T-helper 17 cell (primary cell): ENCODE measurements at regions not wholly inside any gene's neighbourhood (a gene's known extent, or its start where the extent isn't known, plus 50 kb on each side); places are given as distances from the start of the nearest gene placed in this dataset.

Source experiments
- ATAC-seq: fragments of 150-1000 bp; cut with Tn5 transposase; 2 replicates; pipeline ENCODE4 v1.10.0; 2021; ENCODE audit warnings: mild to moderate bottlenecking, moderate library complexity
- DNase-seq, 3 donors: peaks; one replicate each; pipeline versions ENCODE4 v3.0.0 to v3.0.0-alpha.2; 2020 to 2021
- H3K9me3 ChIP-seq: one replicate; pipeline ENCODE4 v1.7.0; 2013; ENCODE audit warnings: low read length, mild to moderate bottlenecking; ENCODE audit not compliant: control insufficient read depth, poor library complexity, severe bottlenecking
- H3K27ac Mint-ChIP-seq: one replicate; pipeline ENCODE4 v1.8.0; 2022; ENCODE audit warnings: mild to moderate bottlenecking, moderate library complexity, mixed read lengths
- H3K27me3 Mint-ChIP-seq: one replicate; pipeline ENCODE4 v1.8.0; 2022; ENCODE audit warnings: mixed read lengths
- H3K36me3 Mint-ChIP-seq: one replicate; pipeline ENCODE4 v1.8.0; 2022; ENCODE audit warnings: low read depth, mixed read lengths
- H3K4me1 Mint-ChIP-seq: one replicate; pipeline ENCODE4 v1.8.0; 2022; ENCODE audit warnings: mild to moderate bottlenecking, mixed read lengths
- H3K4me3 Mint-ChIP-seq: one replicate; pipeline ENCODE4 v1.8.0; 2022; ENCODE audit warnings: mild to moderate bottlenecking, moderate library complexity, mixed read lengths

DNA sequence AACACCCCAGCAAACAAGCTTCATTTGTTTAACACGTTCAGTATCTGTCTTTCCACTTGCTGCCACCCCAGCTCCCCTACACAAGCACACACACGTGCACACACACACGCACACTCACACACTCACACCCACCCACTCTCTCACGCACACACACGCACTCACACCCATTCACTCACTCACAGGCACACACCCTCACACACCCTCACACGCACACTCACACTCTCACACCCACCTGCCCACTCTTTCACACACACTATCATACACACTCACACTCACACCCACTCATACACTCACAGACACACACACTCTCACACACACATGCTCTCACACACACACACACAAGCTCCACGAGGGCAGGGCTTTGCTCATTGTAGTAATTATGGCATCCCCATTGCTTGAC, 378.8 kb upstream of the SULF2 start:
- Mint-ChIP-seq H3K36me3 (no peaks in the 10 kb centered on the region), H3K4me1 (peaks cover 6% of the 10 kb centered on the region), H3K27ac (no peak overlapping the region), H3K27me3 (peaks cover 72% of the 10 kb centered on the region), H3K4me3 (no peak overlapping the region)
- no peaks in the 10 kb centered on the region for H3K9me3 ChIP-seq
- no peak for ATAC-seq
- DNase-seq: no peak

DNA sequence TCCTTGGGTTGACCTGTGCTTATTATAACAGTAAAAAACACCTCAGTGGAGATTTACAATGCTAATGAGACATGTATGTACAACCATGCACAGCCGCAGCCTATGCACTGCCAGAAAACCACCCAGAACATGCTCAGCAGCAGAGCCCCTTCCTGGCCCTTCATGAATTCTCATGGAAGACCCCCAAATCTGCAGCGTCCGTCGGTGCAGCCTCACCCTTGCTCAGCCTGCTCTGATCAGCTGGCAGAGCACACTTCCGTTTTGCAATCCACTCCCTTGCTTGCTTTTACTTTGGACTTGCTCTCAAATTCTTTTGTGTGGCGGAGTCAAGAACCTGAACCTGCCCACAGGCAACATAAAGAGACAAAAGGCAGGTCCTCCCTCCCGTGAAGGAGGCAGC, 378.2 kb upstream of the SULF2 start:
- H3K9me3 ChIP-seq: no peaks in the 10 kb centered on the region
- no peaks in the 10 kb centered on the region for H3K36me3 Mint-ChIP-seq
- peaks cover 72% of the 10 kb centered on the region for H3K27me3 Mint-ChIP-seq
- H3K4me3 Mint-ChIP-seq: no peak overlapping the region
- ATAC-seq (no peak), DNase-seq (no peak)
- no peak overlapping the region for H3K27ac Mint-ChIP-seq
- peaks cover 6% of the 10 kb centered on the region for H3K4me1 Mint-ChIP-seq

GRCh38 chr20:48162621-48163020, 377.3 kb upstream of the SULF2 start:
- H3K27me3 Mint-ChIP-seq: peaks cover 70% of the 10 kb centered on the region
- ATAC-seq (no peak), DNase-seq (no peak)
- H3K27ac Mint-ChIP-seq: peak overlapping the region; percentile 16
- H3K9me3 ChIP-seq: no peaks in the 10 kb centered on the region
- no peaks in the 10 kb centered on the region for H3K36me3 Mint-ChIP-seq
- peaks cover 6% of the 10 kb centered on the region for H3K4me1 Mint-ChIP-seq
- H3K4me3 Mint-ChIP-seq: no peak overlapping the region

GRCh38 chr20:48159145-48160008, 374.1 kb upstream of the SULF2 start:
- Mint-ChIP-seq H3K4me1 (peaks cover 4% of the 10 kb centered on the region), H3K27ac (no peak overlapping the region), H3K27me3 (peaks cover 41% of the 10 kb centered on the region), H3K4me3 (no peak overlapping the region), H3K36me3 (no peaks in the 10 kb centered on the region)
- DNase-seq: no peak
- no peak for ATAC-seq
- H3K9me3 ChIP-seq: no peaks in the 10 kb centered on the region

DNA sequence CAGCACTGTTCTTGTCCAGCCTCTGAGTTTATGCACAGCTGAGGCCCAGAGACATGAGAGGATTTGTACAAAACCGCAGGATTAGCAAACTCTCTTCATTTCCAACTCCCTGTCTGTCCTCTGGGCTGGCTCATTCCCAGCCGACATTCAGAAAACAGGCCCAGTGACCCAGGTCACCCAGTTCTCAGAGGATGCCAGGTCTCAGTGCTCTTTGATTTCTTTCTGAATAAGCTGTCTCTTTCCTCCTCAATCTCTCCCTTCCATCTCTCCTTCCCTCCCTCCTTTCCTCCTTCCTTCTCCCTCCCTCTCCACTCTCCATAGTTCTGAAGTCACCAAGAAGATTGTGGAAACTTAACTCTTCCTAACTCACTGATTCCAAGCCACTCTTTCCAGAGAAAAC, 372.7 kb upstream of the SULF2 start:
- Mint-ChIP-seq H3K4me1 (no peaks in the 10 kb centered on the region), H3K27me3 (peaks cover 43% of the 10 kb centered on the region), H3K4me3 (no peak overlapping the region), H3K36me3 (no peaks in the 10 kb centered on the region), H3K27ac (no peak overlapping the region)
- no peaks in the 10 kb centered on the region for H3K9me3 ChIP-seq
- ATAC-seq: no peak
- no peak for DNase-seq

- DNase-seq (no peak), ATAC-seq (no peak)
- Mint-ChIP-seq H3K4me1 (no peaks in the 10 kb centered on the region), H3K27ac (no peak overlapping the region), H3K36me3 (no peaks in the 10 kb centered on the region), H3K27me3 (peaks cover 35% of the 10 kb centered on the region), H3K4me3 (no peak overlapping the region)
- no peaks in the 10 kb centered on the region for H3K9me3 ChIP-seq
Observed at GRCh38 chr20:48156951-48157700, 371.8 kb upstream of the SULF2 start.

DNA sequence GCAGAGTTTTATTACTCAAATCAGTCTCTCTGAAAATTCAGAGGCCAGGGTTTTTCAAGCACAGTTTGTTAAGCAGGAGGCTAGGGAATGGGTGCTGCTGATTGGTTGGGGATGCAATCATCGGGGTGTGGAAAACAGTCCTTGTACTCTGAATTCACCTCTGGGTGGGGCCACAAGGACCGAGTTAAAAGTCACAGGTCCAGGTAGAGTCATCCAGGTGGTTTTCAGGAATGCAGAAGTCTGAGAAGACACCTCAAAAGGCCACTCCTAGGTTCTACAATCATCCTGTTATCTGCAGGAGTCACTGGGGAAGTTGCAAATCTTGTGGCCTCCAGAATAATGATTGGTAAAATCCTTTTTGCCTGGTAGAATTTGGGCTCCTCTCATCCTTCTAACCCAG, 371.2 kb upstream of the SULF2 start:
- H3K36me3 Mint-ChIP-seq: no peaks in the 10 kb centered on the region
- no peak for ATAC-seq

GRCh38 chr20:48155268-48155667, 370.0 kb upstream of the SULF2 start:
- H3K27me3 Mint-ChIP-seq: peaks cover 25% of the 10 kb centered on the region

More for the DNA sequence above, 371.2 kb upstream of the SULF2 start:
- DNase-seq: no peak
- Mint-ChIP-seq H3K4me1 (no peaks in the 10 kb centered on the region), H3K27ac (no peak overlapping the region), H3K27me3 (peaks cover 33% of the 10 kb centered on the region), H3K4me3 (no peak overlapping the region)
- H3K9me3 ChIP-seq: no peaks in the 10 kb centered on the region

DNA sequence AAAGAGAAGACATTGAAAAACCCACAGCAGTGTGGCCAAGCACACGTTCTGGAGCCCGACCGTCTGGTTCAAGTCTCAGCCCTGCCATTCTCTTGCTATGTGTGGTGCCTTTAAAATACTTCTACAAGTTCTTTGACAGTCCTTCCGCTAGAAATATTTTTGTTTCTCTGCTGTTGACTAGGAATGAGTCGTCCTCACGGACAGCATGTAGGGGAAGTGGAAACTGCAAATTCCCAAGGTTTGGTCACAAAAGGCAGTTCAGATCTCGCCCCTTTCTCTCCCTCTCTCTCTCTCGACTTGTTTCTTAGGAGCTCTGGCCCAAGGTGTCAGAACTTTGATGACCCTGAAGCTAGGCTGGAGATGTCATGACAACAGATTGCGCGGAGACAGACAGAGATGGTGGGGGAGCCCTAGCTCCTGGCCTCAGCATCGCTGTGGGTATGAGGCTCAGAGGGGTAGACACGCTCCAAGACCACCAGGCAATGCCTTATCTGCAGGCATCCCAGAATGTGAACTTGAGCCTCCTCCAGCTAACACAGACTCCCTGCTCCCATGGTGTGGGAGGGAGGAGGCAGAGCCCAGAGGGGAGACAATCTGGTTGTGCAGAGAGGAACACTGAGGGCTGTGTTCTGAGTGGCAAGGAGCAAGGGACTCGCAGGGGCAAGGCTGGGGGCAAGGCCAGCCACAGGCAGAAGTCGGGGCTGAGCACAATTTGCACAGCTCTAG, 368.9 kb upstream of the SULF2 start:
- H3K9me3 ChIP-seq: no peaks in the 10 kb centered on the region
- Mint-ChIP-seq H3K36me3 (no peaks in the 10 kb centered on the region), H3K4me1 (no peaks in the 10 kb centered on the region), H3K4me3 (no peak overlapping the region), H3K27me3 (peaks cover 26% of the 10 kb centered on the region), H3K27ac (no peak overlapping the region)
- no peak for DNase-seq
- ATAC-seq: no peak

More at GRCh38 chr20:48155268-48155667, 370.0 kb upstream of the SULF2 start:
- DNase-seq (no peak), ATAC-seq (no peak)
- no peak overlapping the region for H3K4me3 Mint-ChIP-seq
- no peaks in the 10 kb centered on the region for H3K36me3 Mint-ChIP-seq
- H3K27ac Mint-ChIP-seq: no peak overlapping the region
- no peaks in the 10 kb centered on the region for H3K9me3 ChIP-seq
- no peaks in the 10 kb centered on the region for H3K4me1 Mint-ChIP-seq

DNA sequence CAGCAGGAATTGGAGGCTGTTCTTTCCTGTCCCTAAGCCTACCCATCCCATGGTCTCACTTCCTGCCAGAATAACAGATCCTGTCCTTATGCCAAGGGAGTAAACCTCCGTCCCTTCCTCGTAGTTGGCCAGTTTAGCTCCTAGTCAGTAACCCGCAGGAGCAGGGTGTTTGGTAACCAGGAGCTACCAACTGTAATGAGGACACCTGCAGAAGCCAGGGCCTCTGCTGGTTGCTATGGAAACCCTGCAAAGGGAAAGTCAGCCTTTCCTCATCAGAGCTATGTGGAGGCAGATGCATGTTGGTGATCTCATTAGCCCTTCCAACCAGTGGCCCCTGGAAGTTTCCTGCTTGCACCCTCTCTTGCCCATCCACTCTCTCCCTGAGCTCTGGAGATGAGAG, 368.2 kb upstream of the SULF2 start:
- Mint-ChIP-seq H3K27me3 (peaks cover 28% of the 10 kb centered on the region), H3K4me1 (no peaks in the 10 kb centered on the region), H3K27ac (no peak overlapping the region), H3K36me3 (no peaks in the 10 kb centered on the region), H3K4me3 (no peak overlapping the region)
- DNase-seq (no peak), ATAC-seq (no peak)
- no peaks in the 10 kb centered on the region for H3K9me3 ChIP-seq

DNA sequence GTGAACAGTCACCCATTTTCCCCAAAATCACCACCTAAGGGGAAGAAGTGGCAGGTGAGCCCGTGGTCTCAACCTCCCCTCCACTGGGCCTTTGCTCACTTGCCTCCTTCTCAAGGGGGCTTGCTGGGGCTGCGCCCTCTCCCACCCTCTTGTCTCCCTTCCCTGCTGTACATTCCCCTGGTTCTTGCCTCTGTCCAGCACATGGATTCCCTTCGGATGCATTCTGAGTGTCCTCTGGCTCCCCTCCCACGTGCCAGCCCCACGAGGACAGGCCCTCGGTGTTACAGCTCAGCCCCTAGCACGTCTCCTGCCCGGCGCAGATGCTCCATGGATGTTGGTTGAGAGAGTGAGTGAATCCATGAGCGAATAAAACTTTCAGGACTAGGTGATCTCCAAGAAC, 367.8 kb upstream of the SULF2 start:
- Mint-ChIP-seq H3K27ac (no peak overlapping the region), H3K27me3 (peaks cover 28% of the 10 kb centered on the region), H3K4me1 (no peaks in the 10 kb centered on the region), H3K4me3 (no peak overlapping the region), H3K36me3 (no peaks in the 10 kb centered on the region)
- H3K9me3 ChIP-seq: no peaks in the 10 kb centered on the region
- DNase-seq: no peak
- no peak for ATAC-seq

DNA sequence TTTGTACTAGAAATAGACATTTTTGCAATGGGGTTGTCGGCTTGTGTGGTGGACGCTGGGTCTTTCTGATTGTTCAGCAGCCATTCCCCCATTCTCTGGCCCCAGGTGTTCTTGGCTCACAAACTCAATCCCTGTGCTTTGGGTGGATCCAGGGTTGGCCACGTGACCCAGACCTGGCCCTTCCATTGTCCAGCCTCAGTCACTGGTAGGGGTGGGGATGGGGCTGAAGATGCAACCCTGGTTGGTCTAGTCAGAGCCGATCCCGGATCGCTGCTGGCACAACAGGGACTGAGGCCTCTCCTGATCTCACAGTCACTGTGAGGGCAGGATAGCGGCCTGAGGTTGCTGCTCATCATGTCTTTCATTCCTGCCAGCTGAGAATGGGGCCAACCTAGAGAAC, 365.3 kb upstream of the SULF2 start:
- H3K4me1 Mint-ChIP-seq: no peaks in the 10 kb centered on the region
- DNase-seq: no peak
- H3K4me3 Mint-ChIP-seq: no peak overlapping the region
- no peaks in the 10 kb centered on the region for H3K9me3 ChIP-seq
- H3K36me3 Mint-ChIP-seq: peaks cover 3% of the 10 kb centered on the region
- H3K27ac Mint-ChIP-seq: no peak overlapping the region
- no peak for ATAC-seq
- H3K27me3 Mint-ChIP-seq: peaks cover 49% of the 10 kb centered on the region

DNA sequence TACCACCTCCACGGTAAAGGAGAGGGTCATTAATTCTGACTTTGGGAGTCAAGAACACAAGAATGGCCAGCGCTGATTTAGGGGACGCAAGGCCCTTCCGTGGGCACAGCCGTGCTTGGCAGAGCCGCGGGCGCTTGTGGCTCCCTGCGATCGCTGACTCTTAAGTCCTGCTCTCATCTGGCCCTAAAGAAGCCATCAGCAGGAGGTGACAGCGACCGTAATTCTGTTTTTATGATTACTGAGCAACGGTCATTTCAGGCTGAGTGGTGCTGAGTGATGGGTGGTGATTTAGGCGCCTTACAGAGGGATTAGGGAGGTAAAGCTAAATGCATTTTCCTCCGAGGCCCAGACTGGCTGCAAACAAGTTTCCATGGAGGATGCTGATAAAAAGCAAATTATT, 364.6 kb upstream of the SULF2 start:
- no peak overlapping the region for H3K4me3 Mint-ChIP-seq
- DNase-seq: no peak
- H3K9me3 ChIP-seq: no peaks in the 10 kb centered on the region
- peaks cover 3% of the 10 kb centered on the region for H3K36me3 Mint-ChIP-seq
- ATAC-seq: no peak
- no peak overlapping the region for H3K27ac Mint-ChIP-seq
- H3K27me3 Mint-ChIP-seq: peaks cover 56% of the 10 kb centered on the region
- H3K4me1 Mint-ChIP-seq: no peaks in the 10 kb centered on the region
